C1 segment of cervical spinal cord (tissue), 14 donors: ENCODE measurements at regions not wholly inside any gene's neighbourhood (a gene's known extent, or its start where the extent isn't known, plus 50 kb on each side); places are given as distances from the start of the nearest gene placed in this dataset.

Experiments
- DNase-seq, 14 donors: peaks; one replicate each; lab custom pipeline; 2025; lab: John Stamatoyannopoulos, UW

DNA sequence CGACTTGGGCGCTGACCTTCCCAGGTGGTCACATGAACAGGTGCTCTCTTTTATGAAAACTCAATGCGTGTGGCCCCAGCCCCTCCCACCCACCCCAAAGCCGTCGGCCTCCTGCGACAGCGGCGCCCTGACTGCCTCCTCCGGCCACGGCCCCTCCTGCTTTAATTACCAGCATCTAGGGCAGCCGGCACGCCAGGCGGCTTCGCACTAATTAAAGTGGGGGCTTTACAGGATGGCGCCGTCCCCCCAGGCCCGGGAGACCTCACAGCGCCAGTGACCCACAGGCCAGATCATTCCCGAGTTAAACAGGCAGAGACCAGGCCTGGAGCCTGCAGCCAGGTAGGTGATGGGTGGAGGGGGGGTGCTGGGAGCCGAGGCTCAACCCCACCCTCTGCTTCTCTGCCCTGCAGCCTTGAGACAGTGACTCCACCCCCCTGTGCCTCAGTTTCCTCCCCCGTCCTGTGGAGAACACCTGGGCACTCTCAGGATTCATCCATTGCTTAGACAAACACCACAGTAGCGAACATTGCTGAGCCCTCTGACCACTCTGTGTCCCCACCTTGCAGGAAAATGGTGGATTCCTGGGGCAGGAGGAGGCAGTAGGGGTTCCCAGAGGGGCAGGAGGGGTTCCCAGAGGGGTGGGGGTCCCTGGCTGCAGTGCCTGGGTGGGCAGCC is 100.8 kb downstream of the MICALL2 start:
- no peak for DNase-seq

GRCh38 chr7:1359051-1359400 is 100.2 kb downstream of the MICALL2 start:
- DNase-seq, result no peak

DNA sequence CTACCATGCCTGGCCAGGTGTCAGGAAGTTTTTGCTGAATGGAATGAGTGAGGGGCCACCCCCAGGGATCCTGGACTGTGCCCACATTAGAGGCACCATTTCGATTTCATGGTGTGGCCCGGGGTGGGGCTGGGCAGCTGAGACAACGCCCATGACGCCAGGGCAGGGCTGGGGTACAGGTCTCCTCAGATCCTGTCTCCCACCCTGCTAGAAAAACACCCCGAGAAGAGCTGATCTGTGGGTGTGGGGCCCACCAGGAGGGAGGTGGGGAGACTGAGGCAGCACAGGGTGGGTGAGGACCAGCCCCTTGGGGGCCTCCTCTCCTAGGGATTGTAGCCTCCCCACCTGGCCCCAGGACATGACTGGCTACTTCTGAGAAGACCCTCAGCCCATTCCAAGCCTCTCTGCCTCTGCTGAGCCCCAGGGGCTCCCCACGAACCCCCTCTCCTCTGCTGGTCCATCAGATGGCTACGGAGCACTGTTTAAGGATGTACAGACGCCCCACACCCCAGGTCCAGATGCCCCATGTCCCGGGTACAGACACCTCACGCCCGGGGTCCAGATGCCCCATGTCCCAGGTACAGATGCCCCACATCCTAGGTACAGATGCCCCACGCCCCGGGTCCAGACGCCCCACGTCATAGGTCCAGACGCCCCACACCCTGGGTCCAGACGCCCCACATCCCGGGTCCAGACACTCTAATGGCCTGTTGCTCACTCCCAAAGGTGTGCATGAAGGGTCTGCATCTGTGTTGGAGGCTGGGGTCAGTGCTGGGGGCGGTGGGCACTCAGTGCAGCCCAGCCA is 99.4 kb downstream of the MICALL2 start:
- no peak for DNase-seq

- no peak for DNase-seq
Measured at GRCh38 chr7:1360521-1360971, 98.7 kb downstream of the MICALL2 start.

GRCh38 chr7:1361016-1361755 is 98.1 kb downstream of the MICALL2 start:
- DNase-seq, result no peak

DNA sequence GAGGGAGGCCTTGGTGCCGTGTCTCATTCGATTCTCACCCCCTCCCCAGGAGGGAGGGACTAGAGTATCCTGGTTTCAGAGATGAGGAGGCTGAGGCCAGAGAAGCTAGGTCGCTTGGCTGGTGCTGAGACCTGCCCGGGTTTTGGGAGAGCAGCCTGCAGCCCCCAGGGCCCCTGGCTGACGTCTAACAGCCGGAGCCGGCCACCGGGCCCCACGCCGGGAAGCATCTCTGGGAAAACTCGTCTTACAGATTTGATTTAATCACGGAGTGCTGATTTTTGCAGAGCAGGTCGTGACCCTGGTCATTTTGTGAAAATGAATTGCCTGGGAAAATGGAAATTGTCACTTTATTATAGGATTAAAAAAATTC is 97.5 kb downstream of the MICALL2 start:
- DNase-seq, result no peak

DNA sequence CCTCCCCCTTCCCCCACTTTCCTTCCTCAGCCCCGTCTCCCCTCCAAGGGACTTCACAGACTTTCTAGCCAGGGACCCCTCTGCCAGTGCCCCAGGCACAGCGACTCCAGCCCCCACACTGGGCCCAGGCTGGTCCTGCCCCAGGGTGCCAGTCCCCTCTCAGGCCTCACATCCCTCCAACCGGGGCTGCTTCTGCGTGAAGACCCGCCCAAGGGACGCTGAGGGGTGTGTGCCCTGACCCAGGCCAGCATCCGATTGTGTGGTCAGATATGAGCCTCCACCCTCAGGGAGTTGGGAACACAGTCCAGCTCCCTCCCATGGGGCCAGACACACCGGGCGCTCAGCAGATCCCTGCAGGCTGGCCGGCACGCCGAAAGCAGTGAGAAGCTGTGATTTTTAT is 97.0 kb downstream of the MICALL2 start:
- no peak for DNase-seq

DNA sequence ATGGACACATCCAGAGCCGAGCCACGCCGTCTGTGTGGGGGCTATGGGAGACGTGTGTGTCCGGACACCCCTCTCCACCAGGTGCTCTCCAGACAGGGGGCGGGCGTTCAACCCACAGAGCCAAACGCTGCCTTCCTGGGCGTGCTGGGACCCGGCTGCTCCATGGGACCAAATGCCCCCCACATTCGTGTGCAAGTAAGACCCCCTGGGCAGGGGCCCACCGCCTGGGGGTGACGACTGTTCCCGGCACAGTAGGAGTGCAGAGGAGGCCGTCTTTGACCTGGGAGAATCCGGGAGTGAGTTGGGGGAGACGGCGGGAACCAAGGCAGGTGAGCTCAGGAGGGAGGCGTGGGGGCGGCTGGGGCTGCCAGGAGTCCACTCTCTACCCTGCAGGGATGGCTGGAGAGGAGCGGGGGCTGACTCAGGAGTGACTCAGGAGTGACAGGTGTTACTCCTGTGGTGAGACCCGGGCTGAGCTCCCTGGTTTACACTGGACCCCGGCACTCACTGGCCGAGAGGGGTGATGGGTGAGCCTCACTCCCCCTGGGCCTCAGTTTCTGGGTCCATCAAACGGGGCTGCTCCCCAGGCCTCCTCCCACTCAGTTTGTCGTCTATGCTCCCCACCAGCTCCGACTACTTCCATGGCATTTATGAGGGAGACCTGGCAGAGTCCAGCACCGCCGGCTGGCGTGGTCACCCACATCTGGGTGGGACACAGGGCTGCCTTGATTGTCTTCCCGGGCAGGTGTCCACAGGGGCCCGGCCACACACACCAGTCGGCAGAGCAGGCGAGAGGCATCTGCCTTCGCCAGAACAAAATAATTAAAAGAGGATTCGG is 95.0 kb downstream of the MICALL2 start:
- DNase-seq, result no peak

GRCh38 chr7:1364906-1365570 is 94.2 kb downstream of the MICALL2 start:
- DNase-seq, result no peak

- DNase-seq, result no peak
Measured at GRCh38 chr7:1365846-1366245, 93.4 kb downstream of the MICALL2 start.

DNA sequence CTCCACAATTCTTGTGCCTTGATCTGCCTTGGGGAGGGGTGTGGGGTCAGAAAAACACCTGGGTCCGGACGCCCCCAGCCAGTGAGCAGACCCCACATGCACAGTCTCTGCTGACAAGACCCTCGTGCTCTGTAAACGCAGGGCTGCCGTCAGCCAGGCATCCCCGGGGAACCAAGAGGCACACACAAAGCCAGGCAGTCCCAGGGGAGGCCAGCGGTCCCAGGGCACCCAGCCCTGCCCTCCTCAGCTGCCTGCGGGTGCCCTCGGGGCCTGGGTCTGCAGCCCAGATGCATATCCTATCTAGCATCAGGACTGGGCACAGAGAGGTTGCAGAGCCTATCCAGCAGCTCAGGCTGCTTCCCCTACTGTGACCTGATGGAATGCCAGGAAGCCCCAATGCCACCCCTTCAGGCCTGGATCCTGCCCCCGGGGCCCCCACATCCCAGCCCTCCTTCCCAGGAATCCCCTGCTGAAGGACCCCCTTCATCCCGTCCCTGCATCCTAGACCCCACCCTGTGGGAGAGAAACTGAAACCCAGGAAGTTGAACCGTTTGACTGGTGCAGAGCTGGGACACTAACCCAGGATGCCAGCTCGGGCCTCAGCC is 92.4 kb downstream of the MICALL2 start:
- DNase-seq, result no peak

GRCh38 chr7:1367501-1368183 is 91.6 kb downstream of the MICALL2 start:
- DNase-seq, result no peak

DNA sequence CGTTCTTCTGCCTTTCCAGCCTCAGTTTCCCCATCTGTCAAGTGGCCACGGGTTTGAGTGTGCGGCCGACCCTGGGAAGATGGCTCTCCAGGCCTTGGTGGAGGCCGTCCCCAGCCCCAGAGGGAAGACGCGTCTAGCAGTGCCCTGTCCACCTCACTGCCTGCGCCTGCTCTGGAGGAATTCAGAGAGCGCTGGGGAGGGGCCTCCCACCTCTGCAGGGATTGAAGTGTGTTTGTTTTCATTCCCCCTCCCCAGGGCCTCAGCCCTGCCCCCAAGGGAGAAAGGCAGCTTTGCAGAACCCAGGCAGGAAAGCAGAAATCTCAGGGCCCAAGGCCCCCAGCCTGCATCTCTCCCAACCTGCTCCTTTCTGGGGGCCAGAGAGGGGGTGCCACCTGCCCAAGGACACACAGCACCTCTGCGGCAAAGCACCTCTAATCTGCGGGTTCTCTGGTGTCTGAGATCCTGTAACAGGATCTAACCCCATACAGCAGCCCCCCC is 91.0 kb downstream of the MICALL2 start:
- DNase-seq, result no peak

GRCh38 chr7:1368682-1369571 is 90.3 kb downstream of the MICALL2 start:
- DNase-seq, result no peak

- DNase-seq, result no peak
Measured at GRCh38 chr7:1369916-1370657, 89.2 kb downstream of the MICALL2 start.

GRCh38 chr7:1370738-1371137 is 88.5 kb downstream of the MICALL2 start:
- DNase-seq, result no peak

DNA sequence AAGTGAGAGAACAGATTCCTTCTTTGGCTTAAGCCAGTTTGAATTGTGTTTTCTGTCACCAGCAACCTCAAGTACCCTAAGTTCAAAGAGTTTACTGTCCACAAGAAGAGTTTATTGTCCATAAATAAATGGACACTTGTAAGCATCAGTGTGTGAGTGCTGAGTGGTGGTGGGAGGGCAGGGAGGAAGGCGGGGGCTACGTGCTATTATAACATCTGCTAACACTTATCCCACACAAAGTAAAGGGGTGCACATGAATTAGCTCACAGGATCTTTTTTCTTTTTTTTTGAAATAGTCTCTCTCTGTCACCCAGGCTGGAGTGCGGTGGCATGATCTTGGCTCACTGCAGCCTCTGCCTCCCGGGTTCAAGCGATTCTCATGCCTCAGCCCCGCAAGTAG is 87.2 kb downstream of the MICALL2 start:
- no peak for DNase-seq
